ENCODE measurements at regions not wholly inside any gene's neighbourhood (a gene's known extent, or its start where the extent isn't known, plus 50 kb on each side); places are given as distances from the start of the nearest gene placed in this dataset.

GRCh38 chr5:142521706-142522105 is 164.2 kb downstream of the FGF1 start (continued):
- TF ChIP-seq LRRFIP1 (CRISPR knock-in tag; conservative IDR thresholded peaks at IDR 0.05) (no peak), ZMYM4 (CRISPR knock-in tag; IDR thresholded peaks at IDR 0.05) (peak; percentile 68), SATB2 (CRISPR knock-in tag; IDR thresholded peaks at IDR 0.05) (no peak), NCOA2 (CRISPR knock-in tag; IDR thresholded peaks at IDR 0.05) (peak; percentile 67; the same call in 1 of the 2 replicates), MXI1 (IDR thresholded peaks at IDR 0.05; ENCODE audit: borderline replicate concordance, low read depth, low read length) (no peak), ZNF510 (CRISPR knock-in tag; IDR thresholded peaks at IDR 0.05; ENCODE audit: low read depth) (no peak), PRDM4 (CRISPR knock-in tag; IDR thresholded peaks at IDR 0.05; ENCODE audit: borderline replicate concordance) (no peak), ZNF562 (CRISPR knock-in tag; IDR thresholded peaks at IDR 0.05; ENCODE audit: borderline replicate concordance) (no peak), RFX5 (IDR thresholded peaks at IDR 0.05; ENCODE audit: low read depth, low read length) (no peak), EP300 (IDR thresholded peaks at IDR 0.05; ENCODE audit: low read depth in 2 of 2, low read length in 2 of 2) (peak in 1 of 2 experiments; percentile 78; a peak in 1 of 4 replicates), EP300 (CRISPR knock-in tag; IDR thresholded peaks at IDR 0.05; ENCODE audit: borderline replicate concordance) (0 out of 2 replicates have a peak, but pooled peaks have one; percentile 35), REXO4 (CRISPR knock-in tag; IDR thresholded peaks at IDR 0.05; ENCODE audit: borderline replicate concordance) (no peak), TOE1 (CRISPR knock-in tag; IDR thresholded peaks at IDR 0.05) (no peak), SNAPC4 (CRISPR knock-in tag; IDR thresholded peaks at IDR 0.05) (no peak), FOSL1 (CRISPR knock-in tag; IDR thresholded peaks at IDR 0.05; ENCODE audit: borderline replicate concordance) (no peak), SMAD9 (CRISPR knock-in tag; IDR thresholded peaks at IDR 0.05) (no peak), DPF2 (CRISPR knock-in tag; IDR thresholded peaks at IDR 0.05; ENCODE audit: borderline replicate concordance, low read depth) (peak; percentile 65; the same call in 1 of the 2 replicates), CHCHD3 (CRISPR knock-in tag; IDR thresholded peaks at IDR 0.05) (no peak), RBM22 (optimal IDR thresholded peaks at IDR 0.05; ENCODE audit: low read length) (no peak), HDAC6 (IDR thresholded peaks at IDR 0.05; ENCODE audit: low read depth, low read length) (no peak), CCDC6 (CRISPR knock-in tag; IDR thresholded peaks at IDR 0.05) (no peak), ZNF558 (CRISPR knock-in tag; IDR thresholded peaks at IDR 0.05; ENCODE audit: borderline replicate concordance) (no peak), ZNF572 (CRISPR knock-in tag; IDR thresholded peaks at IDR 0.05) (no peak)
